Hepatocyte (in vitro differentiated cells): ENCODE measurements at regions not wholly inside any gene's neighbourhood (a gene's known extent, or its start where the extent isn't known, plus 50 kb on each side); places are given as distances from the start of the nearest gene placed in this dataset.

Experiments used
- DNase-seq: peaks from one replicate; pipeline ENCODE4 v3.0.0-alpha.2; 2016; ENCODE audit warnings: low spot score
- H2AFZ ChIP-seq: fragments of 200-600 bp; sonication (generic); 2 replicates; pipeline ENCODE4 v1.6.0; 2016; ENCODE audit warnings: antibody characterized with exemption, mild to moderate bottlenecking
- H3K27ac ChIP-seq: fragments of 200-600 bp; sonication (generic); 2 replicates; pipeline ENCODE4 v1.5.1; 2016; ENCODE audit warnings: mild to moderate bottlenecking
- H3K27me3 ChIP-seq: fragments of 200-600 bp; sonication (generic); 2 replicates; pipeline ENCODE4 v1.6.1; 2016
- H3K36me3 ChIP-seq: fragments of 200-600 bp; sonication (generic); replicated peaks from 2 replicates; pipeline ENCODE4 v1.5.1; 2016; ENCODE audit warnings: low read depth; ENCODE audit not compliant: insufficient read depth
- H3K4me1 ChIP-seq: fragments of 200-600 bp; sonication (generic); 2 replicates; pipeline ENCODE4 v1.5.1; 2016; ENCODE audit warnings: mild to moderate bottlenecking, moderate library complexity; ENCODE audit not compliant: insufficient read depth
- H3K4me2 ChIP-seq: fragments of 200-600 bp; sonication (generic); 2 replicates; pipeline ENCODE4 v1.6.0; 2016
- H3K4me3 ChIP-seq: fragments of 200-600 bp; sonication (generic); 2 replicates; pipeline ENCODE4 v1.5.1; 2016; ENCODE audit warnings: mild to moderate bottlenecking
- H3K79me2 ChIP-seq: fragments of 200-600 bp; sonication (generic); 2 replicates; pipeline ENCODE4 v1.6.0; 2017; ENCODE audit warnings: mild to moderate bottlenecking
- H3K9me2 ChIP-seq: fragments of 200-600 bp; sonication (generic); replicated peaks from 2 replicates; pipeline ENCODE4 v1.6.0; 2017; ENCODE audit warnings: mild to moderate bottlenecking; ENCODE audit not compliant: insufficient read depth
- H3K9me3 ChIP-seq: fragments of 200-600 bp; sonication (generic); 2 replicates; pipeline ENCODE4 v1.5.1; 2016; ENCODE audit warnings: low read depth, mild to moderate bottlenecking
- H4K20me1 ChIP-seq: fragments of 200-600 bp; sonication (generic); 2 replicates; pipeline ENCODE4 v1.6.0; 2016; ENCODE audit warnings: mild to moderate bottlenecking; ENCODE audit not compliant: insufficient read depth, poor library complexity, severe bottlenecking
- EZH2 ChIP-seq: fragments of 200-600 bp; sonication (generic); IDR thresholded peaks from 2 replicates; pipeline ENCODE4 v1.6.1; 2016; ENCODE audit warnings: antibody characterized with exemption, mild to moderate bottlenecking, borderline replicate concordance
- EZH2phosphoT487 ChIP-seq: fragments of 200-600 bp; sonication (generic); IDR thresholded peaks from one replicate; pipeline ENCODE4 v1.6.1; 2018; ENCODE audit warnings: antibody characterized with exemption, mild to moderate bottlenecking, low read depth, moderate library complexity; ENCODE audit not compliant: unreplicated experiment, severe bottlenecking
- WGBS: methylation state at CpG from one replicate; pipeline ENCODE4 v1.1.6; 2016; ENCODE audit warnings: low lambda C conversion rate; ENCODE audit errors: missing lambda C conversion rate; 5-methylcytosine and 5-hydroxymethylcytosine counted together
- TF ChIP-seq, protein P1 (sequence below): fragments of 200-600 bp; sonication (generic); IDR thresholded peaks from 2 replicates; pipeline ENCODE4 v1.5.1; 2016; ENCODE audit warnings: antibody characterized with exemption, mild to moderate bottlenecking; ENCODE audit not compliant: poor library complexity

- Histone ChIP-seq H3K4me3 (no peak overlapping the region), H3K9me2 (no peaks in the 10 kb centered on the region), H4K20me1 (no peaks in the 10 kb centered on the region), H3K27me3 (no peaks in the 10 kb centered on the region), H3K4me1 (peaks cover 2% of the 10 kb centered on the region), H3K79me2 (no peaks in the 10 kb centered on the region), H3K9me3 (no peaks in the 10 kb centered on the region), H3K36me3 (no peaks in the 10 kb centered on the region), H2AFZ (no peak overlapping the region), H3K27ac (no peak overlapping the region), H3K4me2 (no peak overlapping the region)
- TF ChIP-seq EZH2phosphoT487 (no peak), EZH2 (no peak)
- TF ChIP-seq, protein P1, sequence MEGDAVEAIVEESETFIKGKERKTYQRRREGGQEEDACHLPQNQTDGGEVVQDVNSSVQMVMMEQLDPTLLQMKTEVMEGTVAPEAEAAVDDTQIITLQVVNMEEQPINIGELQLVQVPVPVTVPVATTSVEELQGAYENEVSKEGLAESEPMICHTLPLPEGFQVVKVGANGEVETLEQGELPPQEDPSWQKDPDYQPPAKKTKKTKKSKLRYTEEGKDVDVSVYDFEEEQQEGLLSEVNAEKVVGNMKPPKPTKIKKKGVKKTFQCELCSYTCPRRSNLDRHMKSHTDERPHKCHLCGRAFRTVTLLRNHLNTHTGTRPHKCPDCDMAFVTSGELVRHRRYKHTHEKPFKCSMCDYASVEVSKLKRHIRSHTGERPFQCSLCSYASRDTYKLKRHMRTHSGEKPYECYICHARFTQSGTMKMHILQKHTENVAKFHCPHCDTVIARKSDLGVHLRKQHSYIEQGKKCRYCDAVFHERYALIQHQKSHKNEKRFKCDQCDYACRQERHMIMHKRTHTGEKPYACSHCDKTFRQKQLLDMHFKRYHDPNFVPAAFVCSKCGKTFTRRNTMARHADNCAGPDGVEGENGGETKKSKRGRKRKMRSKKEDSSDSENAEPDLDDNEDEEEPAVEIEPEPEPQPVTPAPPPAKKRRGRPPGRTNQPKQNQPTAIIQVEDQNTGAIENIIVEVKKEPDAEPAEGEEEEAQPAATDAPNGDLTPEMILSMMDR: no peak
- DNase-seq: no peak
- 90% methylated on average over 7 of the region's 9 CpGs for WGBS
Measured at GRCh38 chr1:200346700-200347099, 63.1 kb downstream of the ZNF281 start.

DNA sequence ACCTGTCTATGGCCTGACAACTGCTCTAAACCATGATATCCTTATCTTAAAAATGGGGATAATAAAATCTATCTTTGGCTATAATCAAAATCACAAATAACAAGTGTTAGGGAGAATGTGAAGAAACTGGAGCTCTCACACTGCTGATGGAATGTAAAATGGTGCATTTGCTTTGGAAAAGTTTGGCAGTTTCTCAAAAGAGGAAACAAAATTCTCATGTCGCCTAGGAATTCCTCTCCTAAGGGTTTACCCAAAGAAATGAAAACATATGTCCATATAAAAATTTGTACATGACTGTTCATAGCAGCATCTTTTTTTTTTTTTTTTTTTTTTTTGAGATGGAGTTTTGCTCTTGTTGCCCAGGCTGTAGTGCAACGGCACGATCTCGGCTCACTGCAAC is 64.3 kb downstream of the ZNF281 start:
- WGBS: 91% methylated on average over 4 of the region's 4 CpGs
- Histone ChIP-seq H3K9me3 (no peaks in the 10 kb centered on the region), H3K9me2 (no peaks in the 10 kb centered on the region), H3K4me1 (no peaks in the 10 kb centered on the region), H3K4me3 (no peak overlapping the region), H3K36me3 (no peaks in the 10 kb centered on the region), H3K4me2 (no peak overlapping the region), H2AFZ (no peak overlapping the region), H4K20me1 (no peaks in the 10 kb centered on the region), H3K27me3 (no peaks in the 10 kb centered on the region), H3K27ac (no peak overlapping the region), H3K79me2 (no peaks in the 10 kb centered on the region)
- DNase-seq: no peak
- TF ChIP-seq EZH2 (no peak), EZH2phosphoT487 (no peak)
- TF ChIP-seq, protein P1: no peak

DNA sequence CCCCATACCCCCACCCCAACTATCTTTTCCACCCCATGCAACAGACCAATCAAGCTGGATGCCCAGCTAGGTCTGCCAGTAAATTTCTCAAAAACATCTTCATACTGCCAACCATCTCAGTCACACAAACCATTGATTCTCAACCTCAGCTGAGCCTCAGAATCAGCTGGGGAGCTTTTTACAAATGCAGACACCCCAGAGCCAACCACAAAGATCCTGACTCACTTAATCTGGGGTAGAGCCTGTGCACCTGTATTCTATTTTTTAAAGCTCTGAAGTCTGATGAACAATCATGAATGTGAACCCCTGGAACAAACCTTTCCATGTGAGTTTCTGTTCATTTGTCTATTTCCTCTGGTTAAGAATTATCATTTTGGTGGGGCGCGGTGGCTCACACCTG is 66.0 kb downstream of the ZNF281 start:
- no peak overlapping the region for H3K4me2 ChIP-seq
- no peaks in the 10 kb centered on the region for H3K36me3 ChIP-seq
- no peaks in the 10 kb centered on the region for H3K79me2 ChIP-seq
- no peaks in the 10 kb centered on the region for H3K9me2 ChIP-seq
- no peak overlapping the region for H3K4me3 ChIP-seq
- no peak overlapping the region for H2AFZ ChIP-seq
- H3K27me3 ChIP-seq: no peaks in the 10 kb centered on the region
- no peak for DNase-seq
- no peaks in the 10 kb centered on the region for H3K4me1 ChIP-seq
- no peak overlapping the region for H3K27ac ChIP-seq
- 98% methylated on average over 2 of the region's 2 CpGs for WGBS
- no peaks in the 10 kb centered on the region for H3K9me3 ChIP-seq
- no peaks in the 10 kb centered on the region for H4K20me1 ChIP-seq
- TF ChIP-seq, protein P1: no peak
- TF ChIP-seq EZH2 (no peak), EZH2phosphoT487 (no peak)
